GM19324 (cell line): ENCODE measurements at regions not wholly inside any gene's neighbourhood (a gene's known extent, or its start where the extent isn't known, plus 50 kb on each side); places are given as distances from the start of the nearest gene placed in this dataset.

Experiments used
- ATAC-seq: cut with Tn5 transposase; IDR thresholded peaks from one replicate; pipeline ENCODE4 v1.9.1; 2021; ENCODE audit warnings: mild to moderate bottlenecking, moderate library complexity; ENCODE audit not compliant: unreplicated experiment, low FRiP score

DNA sequence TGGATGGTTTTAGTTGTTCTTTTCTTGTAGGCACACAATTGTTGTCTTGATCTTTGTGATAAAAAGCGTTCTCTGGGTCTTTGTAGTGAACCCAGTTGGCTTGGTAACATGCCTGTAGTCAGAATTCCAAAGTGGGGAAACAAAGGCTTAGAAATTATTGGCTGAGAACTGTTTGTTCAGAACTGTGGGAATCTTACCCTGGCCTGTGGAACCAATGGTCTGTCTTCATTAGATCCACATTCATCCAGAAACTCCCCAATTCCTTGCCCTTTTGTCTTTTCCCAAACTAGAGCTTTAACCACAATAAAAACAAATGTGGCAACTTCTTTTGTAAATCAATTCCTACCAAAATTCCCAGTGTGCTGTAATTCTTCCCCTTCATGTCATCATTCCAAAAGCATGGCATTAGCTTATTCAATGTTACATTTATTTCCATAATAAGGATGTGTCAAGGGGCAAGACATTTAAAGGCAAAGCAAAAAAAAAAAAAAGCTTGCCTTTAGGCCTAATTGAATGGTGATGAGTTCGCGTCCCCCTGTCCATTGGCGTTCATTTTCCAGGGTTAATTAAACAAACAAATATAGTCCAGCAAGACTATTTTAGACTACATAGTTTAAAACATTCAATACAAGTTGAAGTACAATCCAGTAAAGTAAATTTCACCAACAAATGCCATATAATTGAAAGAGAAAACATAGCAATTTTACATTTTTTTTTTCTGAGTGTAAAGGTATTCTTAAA is 249.8 kb upstream of the ZNF608 start:
- ATAC-seq, result no peak

DNA sequence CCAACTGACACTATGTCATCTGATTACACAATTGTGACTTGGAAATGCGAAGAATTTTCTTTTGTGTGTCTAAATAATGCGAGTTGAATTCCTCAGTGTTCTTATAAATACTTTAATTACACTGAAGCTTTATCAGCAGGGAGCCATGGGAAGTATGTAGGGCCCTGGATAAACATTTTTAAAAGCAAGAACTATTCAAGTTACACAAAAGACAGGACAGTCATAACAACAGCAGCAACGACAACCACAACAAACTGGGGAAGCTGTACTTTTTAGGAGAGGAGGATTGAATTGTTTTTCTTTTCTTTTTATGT is 250.3 kb upstream of the ZNF608 start:
- no peak for ATAC-seq

DNA sequence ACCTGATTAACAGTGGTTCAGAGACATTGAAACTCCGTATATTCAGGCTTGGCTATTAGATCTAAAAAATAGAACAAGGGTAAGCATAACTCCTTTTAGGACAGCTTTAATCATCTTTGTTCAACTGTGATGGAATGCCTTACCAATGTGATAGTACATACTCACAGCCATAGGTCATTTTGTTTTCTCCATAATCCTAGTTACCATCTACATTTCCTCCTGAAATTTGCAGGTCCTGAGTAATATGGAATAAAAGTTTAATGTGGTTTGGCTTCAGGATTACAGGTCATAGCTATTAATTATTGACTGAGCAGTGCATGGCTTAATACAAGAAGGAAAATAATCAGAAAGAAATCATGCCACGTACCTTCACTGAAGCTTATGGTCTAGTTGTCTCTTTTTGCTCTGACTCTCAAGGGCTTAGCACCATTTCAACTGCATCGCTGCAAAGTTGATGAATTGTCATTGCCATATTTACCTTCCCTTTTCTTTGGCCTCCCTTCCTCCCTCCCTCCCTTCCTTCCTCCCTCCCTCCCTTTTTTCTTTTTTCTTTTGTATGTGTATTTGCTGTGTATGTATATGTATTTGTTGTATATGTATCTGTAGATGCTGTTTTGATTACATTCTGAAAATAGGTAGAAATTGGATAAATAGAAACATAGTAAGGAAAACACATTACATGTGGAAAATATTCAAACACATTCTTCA is 250.9 kb upstream of the ZNF608 start:
- no peak for ATAC-seq

DNA sequence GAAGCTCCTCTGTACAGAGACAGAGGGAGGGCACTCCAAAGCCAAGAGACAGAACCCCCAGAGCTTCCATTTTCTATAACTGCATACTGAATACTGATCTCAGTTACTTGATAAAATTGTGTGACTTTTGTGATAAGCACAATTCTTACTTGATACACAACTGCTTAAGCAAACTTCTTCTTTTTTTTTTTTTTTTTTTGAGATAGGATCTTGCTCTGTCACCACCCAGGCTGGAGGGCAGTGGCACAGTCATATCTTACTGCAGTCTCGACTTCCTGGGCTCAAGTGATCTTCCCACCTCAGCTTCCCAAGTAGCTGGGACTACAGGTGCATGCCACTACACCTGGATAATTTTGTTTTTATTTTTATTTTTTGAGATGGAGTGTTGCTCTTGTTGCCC is 252.1 kb upstream of the ZNF608 start:
- no peak for ATAC-seq

DNA sequence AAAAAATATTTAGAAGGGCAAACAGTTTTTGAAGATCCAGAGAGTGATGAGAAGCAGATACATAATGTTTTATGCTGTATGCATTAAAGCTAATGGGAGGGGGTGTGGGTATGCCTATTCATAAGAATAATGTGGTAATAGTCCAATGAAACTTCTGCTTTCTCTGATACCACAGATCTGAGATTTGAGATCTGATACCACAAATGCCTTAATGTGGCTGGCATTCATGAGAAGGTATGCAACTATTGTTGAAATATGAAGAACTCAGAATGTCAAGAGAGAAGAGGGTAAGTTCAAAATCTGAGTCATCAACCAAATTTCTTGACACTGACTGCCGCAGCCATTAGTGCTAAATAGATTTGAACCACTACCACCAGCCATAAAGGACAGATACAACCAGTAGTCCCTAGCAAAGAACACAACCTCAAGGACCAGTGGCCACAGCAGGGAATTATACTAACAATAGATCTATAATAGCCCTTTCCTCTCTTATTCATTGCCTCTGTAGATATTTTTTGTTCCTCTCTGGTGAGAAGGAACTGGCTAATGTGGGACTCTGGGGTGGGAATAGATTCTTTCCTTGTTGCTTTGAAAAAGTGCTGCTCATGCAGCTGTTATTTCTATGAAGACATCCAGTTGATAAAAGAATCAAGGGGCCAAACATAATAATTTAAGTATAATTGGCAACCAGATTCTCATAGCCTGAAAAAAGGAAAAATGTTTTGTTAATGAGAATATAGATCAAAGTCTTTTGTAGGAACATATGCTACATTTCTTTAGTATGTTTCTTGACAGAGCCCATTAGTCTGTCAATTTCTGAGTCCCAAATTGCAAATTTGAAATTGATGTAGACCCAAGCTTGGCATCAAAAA is 256.5 kb upstream of the ZNF608 start:
- no peak for ATAC-seq

DNA sequence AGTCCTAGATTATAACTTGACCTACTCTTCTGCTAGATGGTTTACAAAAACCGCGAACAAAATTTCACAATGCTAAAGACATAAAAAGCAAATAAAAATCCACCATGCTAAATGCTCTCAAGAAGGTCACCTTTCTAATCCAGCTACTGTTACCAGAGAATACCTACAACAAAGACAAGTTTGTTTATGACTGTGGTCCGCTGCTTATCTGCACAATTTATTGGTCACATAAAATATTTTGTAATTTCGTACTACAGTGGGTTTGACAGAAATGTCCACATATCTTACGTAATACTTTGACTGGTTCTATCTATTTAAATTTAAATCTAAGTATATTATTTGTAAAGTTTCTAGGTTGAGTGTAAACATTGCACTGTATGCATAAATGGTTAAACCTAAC is 257.6 kb upstream of the ZNF608 start:
- ATAC-seq, result no peak

DNA sequence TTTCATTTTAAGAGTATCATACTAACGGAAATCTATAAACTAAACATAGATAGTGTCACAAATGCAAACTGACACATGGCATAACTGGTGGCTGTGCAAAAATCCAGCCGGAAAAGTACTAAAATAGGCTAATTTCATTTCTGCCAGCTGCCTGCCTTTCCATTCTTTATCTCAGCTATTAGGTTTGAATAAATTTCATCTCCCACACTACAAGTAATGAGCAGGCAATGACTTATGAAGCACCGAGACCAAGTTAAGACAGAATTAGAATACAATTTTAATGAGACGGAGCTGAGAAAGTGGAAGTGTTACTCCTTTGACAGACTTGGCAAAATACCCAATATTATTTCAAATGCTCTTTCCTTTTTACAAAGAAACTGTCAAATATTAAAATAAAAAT is 258.8 kb upstream of the ZNF608 start:
- no peak for ATAC-seq

DNA sequence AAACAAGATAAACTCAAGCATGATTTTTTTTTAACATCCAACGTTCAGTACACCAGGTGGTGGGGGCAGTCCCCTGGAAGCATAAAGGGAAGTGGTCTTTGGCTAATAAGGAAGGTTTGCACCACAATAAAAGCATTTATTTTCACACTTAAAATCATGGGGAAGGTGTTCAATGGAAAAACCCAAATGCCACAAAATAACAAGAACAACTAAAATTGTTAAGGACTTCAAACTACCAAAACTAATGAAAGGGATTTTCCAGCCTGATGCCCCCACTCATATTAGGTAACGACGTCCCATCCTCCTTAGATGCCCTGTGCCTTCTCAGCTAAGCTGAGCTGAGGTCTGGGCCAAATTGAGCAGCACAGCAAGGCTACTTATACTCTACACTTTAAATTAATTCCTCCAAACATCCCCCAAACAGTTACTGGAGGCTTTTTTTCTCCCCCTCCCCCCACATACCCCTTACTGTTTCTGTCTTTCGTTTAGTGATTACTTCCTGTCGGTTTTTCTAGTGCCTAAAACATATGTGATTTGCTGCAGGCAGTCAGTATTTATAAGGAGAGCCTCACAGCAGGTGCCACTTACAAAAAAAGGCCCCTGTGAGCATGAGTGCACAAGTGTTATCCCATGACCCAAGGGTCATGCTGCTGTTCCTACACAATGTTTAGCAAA is 259.7 kb upstream of the ZNF608 start:
- ATAC-seq, result peak; percentile 53

DNA sequence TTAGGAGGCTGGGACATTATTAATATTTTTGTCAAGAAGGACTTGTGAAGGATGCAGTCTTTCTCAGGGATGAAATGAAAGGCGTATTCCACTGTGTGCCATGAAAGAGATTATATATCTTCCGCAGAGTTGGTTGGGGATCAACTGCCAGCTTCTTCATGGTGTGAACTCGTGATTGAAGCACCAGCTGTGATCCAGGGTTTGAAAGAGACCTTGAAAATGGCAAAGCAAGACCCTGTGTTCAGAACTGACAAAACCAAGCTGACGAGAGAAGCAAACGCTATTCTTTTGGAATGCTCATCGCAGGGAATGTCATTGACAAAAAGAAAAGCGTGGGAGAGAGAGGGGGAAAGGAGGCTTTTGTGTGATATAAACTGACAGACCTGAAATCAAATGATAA is 263.9 kb upstream of the ZNF608 start:
- ATAC-seq, result no peak

DNA sequence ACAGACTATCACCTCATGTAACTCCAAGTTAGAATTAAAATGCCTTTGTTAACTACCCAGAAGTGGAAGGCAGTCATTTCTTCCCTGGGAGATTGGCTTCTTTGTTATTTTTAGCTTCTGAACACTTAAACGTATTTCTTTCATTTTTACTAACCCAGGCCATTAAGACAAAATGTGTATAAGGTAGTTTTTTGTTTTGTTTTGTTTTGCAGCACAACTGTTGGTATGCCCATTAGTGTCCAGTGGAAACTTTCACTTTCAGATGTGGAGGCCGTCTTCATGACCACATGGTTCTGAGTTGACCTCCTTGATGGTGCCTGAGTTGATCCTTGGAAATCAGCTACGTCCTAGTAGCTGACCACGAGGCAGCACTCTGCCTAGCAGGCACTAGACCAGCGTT is 264.6 kb upstream of the ZNF608 start:
- no peak for ATAC-seq

DNA sequence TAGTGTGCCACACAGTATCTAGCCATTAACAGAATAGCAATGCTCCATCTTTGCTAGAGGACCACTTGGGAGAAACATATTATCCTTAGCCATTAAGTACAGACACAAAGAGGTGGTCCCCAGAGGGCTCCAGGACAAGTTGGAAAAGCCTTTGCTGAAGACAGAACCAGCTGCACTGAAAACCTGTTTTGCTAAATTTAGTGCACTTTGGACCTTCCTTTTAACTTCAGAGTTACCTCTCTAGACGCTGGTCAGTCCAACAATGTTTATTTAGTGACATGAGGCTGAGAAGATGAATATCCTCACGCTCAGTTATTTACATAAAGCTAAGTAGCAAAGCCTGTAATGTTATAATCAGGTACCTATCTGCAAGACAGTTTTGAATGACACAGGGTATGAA is 265.0 kb upstream of the ZNF608 start:
- no peak for ATAC-seq

DNA sequence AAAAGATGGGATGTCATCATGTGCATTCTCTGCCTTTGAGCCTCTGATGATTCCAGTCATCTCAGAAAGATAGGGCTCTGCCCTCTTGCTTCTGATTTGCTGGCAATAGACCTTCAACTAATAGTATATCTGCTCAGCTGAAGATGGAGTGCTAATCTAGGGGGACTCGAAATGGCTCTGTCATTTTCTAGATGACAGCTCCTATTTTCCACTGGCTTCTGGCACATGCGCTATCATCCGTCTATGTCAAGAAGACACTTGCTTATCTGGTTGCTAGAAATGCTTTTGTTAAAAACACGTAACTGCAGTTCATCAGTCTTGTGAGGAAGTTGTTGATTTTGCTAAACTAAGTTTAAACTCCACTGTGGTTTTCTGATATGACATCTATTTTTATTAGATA is 265.5 kb upstream of the ZNF608 start:
- no peak for ATAC-seq

DNA sequence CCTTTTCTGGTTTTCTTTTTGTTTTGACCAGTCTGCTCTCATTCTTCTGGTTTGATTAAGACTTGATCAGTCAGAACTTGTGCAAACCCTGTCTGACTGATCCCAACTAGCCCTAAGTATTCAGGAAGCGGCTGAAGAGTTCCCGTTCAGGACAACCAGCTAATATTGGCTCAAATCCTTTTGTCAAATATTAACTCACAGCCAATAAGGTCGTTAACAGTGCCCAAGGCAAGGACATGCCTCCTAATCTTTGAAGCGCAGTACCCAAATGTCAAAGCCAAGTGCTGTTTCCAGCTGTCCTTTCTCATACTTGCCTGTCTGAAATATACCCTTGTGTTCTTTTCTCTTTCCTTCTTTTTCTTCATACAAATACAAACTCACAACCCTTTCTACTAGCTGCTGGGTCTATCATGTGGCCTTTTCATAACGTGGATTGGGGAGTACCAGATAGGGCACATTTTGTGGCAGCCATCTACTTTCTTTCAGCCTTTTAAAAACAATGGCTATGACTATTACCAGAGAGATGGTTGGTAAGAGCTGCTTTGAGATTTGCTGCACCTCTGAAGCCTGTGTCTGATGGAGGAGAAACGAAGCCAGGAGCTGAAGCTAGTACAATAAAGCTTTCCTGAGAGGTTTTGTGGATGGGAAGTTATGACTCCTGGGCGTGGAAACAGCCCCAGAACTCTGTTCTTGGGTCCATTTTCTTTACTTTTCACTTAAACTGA is 266.4 kb upstream of the ZNF608 start:
- ATAC-seq, result no peak

DNA sequence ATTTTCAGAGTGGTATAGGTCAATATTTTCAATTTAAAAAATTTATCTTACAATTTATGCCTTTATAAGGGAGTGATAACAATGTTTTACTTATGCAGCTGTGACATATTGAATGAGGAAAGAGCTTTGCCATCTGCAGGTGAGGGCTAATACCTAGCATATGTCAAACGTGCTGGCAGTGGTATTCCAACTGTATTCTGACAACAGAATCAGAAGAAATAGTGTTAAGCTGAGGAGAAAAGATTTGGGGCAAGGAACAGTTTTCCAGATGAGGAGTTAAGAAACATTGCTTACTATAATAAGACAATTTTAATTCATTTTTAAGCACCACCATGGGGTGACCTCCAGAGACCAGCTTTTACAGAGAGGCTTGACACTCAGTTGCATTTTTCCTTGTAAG is 267.8 kb upstream of the ZNF608 start:
- ATAC-seq, result no peak

DNA sequence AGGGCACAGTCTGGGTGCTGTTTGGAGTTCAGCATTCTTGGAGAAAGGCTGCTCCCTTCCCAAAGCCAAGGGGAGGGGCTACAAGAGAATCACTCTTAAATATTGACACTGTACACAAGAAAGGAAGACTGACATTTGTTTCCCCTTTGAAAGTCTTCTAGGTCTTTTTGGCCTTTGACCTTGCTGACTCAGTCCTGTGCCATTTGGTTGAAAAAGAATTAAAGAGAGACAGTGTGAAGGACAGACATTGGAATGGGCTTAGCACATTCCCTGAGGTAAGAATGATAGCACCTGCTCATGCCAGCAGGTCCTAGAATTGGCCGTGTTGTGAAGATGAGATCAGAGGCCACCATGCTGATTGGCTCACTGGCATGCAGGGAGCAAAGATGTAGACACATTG is 271.4 kb upstream of the ZNF608 start:
- no peak for ATAC-seq

DNA sequence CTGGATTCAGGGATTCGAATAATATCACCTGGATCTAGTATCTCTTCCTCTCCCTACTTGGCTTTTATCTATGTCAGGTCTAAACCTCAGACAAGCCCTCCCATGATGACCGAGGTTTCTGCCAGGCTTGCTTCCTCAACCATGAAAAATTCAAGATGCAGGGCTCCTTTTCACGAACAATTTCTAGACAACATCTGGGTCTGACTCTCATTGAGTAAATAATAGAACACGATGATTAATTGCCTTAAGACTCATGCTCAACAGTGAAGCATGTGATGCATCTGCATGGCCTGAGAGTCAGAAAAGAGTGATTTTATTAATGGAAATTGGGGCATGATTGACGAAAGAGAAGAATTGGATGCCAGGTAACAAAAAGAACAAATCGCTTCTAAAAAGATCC is 277.2 kb upstream of the ZNF608 start:
- ATAC-seq, result no peak

DNA sequence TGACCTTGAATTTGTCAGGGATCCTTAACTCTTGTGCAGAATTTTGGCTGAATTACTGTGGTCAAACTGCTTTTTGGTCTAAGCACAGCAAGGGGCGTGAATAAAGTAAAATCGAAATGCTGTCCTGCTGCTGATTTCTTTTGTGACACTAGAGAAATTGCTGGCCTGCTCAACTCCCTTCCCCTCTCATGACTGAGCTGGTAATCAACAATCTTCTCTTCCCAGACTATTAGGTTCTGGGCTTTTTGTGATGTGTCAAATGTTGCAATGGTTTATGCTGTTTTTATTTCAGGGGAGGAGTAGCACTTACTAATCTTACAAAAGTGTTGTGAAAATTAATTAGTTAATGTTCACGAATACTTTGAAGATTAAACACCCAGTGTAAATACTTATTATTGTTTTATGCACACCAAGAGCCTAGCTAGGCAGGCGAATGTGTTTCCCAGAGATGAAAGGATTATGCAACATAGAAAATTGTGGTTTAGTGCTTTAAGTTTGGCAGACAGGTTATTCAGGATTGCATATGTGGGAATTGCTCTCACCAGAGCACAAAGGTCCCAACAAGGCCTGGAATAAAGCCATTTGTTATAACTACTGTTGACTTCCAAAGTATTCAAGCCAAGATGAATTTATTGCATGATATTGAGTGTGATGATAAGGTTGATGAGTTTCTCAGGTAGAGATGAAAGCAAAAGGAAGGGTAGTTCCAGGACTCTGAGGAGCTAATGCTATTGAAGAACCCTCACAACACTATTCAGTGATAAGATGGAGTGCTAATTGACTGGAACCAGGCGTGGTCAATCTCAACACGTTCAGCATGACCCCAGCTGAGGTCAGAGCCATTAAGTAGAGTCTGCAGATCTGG is 280.7 kb upstream of the ZNF608 start:
- ATAC-seq, result no peak

DNA sequence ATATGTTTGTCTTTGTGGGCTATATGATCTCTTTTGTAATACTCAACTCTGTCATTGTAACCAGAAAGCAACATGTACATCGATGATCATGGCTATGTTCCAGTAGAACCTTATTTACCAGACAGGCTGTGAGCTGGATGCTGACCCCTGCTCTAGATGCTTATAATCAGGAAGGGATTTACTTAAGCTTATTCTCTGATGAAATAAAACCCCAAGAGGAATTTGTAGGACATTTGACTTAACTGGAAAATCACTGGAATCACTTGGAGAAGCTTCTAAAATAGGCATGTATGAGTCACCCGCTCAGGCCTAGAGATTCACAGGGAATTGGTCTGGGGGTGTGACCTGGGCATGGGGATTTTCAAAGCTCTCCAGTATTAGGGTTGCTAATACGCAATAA is 285.8 kb upstream of the ZNF608 start:
- no peak for ATAC-seq

DNA sequence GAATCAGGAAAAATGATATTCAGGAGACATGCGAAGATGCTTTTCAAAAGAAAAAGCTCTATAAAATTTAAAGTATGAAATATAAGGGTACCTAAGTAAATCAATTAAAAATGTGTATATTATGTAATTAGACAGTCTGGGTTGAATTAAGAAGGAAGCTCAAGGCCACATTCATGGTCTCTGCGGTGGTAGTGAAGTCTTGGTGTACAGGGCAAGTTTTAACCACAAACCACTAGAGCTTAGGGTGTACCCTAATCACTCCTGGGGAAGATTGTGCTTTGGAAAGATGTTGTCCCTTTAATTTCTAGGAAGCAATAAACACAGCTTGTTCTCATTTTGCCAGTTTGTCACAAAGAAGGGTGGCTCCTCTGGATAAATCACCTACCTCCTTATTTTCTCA is 287.2 kb upstream of the ZNF608 start:
- ATAC-seq, result no peak
